ENCODE measurements at regions not wholly inside any gene's neighbourhood (a gene's known extent, or its start where the extent isn't known, plus 50 kb on each side); places are given as distances from the start of the nearest gene placed in this dataset.
"Not testable (repeated sequence)": the region's sequence is repeated elsewhere in the genome, so short reads cannot be mapped to it uniquely, and the experiment has no call there.

GRCh38 chr5:120345947-120346346 is 118.2 kb upstream of the PRR16 start:
- TF ChIP-seq ZFX (IDR thresholded peaks at IDR 0.05) (no peak), CTCF (conservative IDR thresholded peaks at IDR 0.05) (no peak)
- H3K27ac ChIP-seq, result no peak overlapping the region

- not testable (repeated sequence) for H3K27ac ChIP-seq
Measured at GRCh38 chr5:120351071-120351470, 113.0 kb upstream of the PRR16 start.

- TF ChIP-seq ZFX (IDR thresholded peaks at IDR 0.05), result no peak
- no peak for TF ChIP-seq CTCF (conservative IDR thresholded peaks at IDR 0.05)
- H3K27ac ChIP-seq, result no peak overlapping the region
Measured at GRCh38 chr5:120354126-120354525, 110.0 kb upstream of the PRR16 start.

- H3K27ac ChIP-seq, result no peak overlapping the region
- TF ChIP-seq CTCF (conservative IDR thresholded peaks at IDR 0.05) (no peak), ZFX (IDR thresholded peaks at IDR 0.05) (no peak)
Measured at GRCh38 chr5:120358949-120359348, 105.2 kb upstream of the PRR16 start.

- TF ChIP-seq CTCF (conservative IDR thresholded peaks at IDR 0.05) (no peak), ZFX (IDR thresholded peaks at IDR 0.05) (no peak)
- no peak overlapping the region for H3K27ac ChIP-seq
Measured at GRCh38 chr5:120361941-120362340, 102.2 kb upstream of the PRR16 start.

GRCh38 chr5:120362426-120362825 is 101.7 kb upstream of the PRR16 start:
- H3K27ac ChIP-seq, result no peak overlapping the region
- no peak for TF ChIP-seq ZFX (IDR thresholded peaks at IDR 0.05)
- TF ChIP-seq CTCF (conservative IDR thresholded peaks at IDR 0.05), result no peak

- H3K27ac ChIP-seq, result no peak overlapping the region
- no peak for TF ChIP-seq CTCF (conservative IDR thresholded peaks at IDR 0.05)
- no peak for TF ChIP-seq ZFX (IDR thresholded peaks at IDR 0.05)
Measured at GRCh38 chr5:120365656-120366446, 98.2 kb upstream of the PRR16 start.

All from C4-2B (cell line).